ENCODE measurements at regions not wholly inside any gene's neighbourhood (a gene's known extent, or its start where the extent isn't known, plus 50 kb on each side); places are given as distances from the start of the nearest gene placed in this dataset.

DNA sequence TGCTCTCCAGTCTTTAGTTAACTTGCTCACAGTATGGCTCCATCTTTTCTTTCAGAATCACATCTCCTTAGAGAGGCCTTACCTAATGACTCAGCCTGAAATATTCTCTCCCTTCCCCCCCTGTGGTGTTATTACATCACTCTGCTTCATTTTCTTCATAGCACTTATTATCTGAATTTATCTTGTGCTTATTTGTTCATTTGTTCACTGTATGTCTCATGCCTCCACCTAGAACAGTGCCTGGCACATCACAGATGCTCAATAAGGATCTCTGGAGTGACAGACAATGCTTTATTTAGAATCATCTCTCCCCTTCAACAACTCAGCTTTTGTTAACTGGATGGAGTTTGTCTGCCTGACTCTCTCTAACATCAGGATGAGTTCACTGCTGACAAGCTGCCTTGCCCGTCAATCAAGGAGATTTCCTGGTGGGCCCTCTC, 96.6 kb upstream of the MAN1A1 start:
- DNase-seq (no peak), ATAC-seq (peak; percentile 82)
- no peak overlapping the region for H3K27ac Mint-ChIP-seq
- no peak overlapping the region for H3K4me3 Mint-ChIP-seq
- peaks cover 1% of the 10 kb centered on the region for H3K36me3 Mint-ChIP-seq (ENCODE audit: low read depth)
- intact Hi-C loops (cut with DNase I, micrococcal nuclease) = no loop called here
- CTCF ChIA-PET = interaction anchor here (1.8 kb wide), 1 partner anchor 8 kb away, joined by 3 read pairs; no protein-coding TSS in a partner anchor
- POLR2A ChIA-PET = no interaction called here
- peaks cover 2% of the 10 kb centered on the region for H3K9me3 Mint-ChIP-seq (ENCODE audit: low read depth)
- H3K4me1 Mint-ChIP-seq = peaks cover 22% of the 10 kb centered on the region
- H3K27me3 Mint-ChIP-seq = peaks cover 6% of the 10 kb centered on the region

DNA sequence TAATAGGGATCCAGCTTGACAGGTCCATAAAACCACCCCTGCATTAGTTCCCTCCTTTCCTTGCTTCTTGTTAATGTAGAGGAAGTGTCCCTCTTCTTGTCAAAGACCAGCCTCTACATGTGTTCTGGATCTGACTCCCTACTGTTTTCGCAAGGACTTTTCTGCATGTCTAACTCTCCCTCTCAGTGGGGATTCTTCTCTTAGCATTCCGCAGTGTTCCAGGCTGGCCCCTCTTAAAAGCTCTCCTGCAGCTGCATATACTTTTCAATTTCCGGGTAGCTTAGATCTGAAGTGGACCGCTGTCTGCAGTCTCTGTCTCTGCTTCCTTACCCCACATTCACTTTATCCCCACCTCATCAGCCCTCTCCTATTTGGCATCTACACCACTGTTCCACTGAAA, 96.1 kb upstream of the MAN1A1 start:
- no peak for DNase-seq
- intact Hi-C loops (cut with DNase I, micrococcal nuclease) = no loop called here
- ChIA-PET CTCF (interaction anchor here (1.8 kb wide), 1 partner anchor 8 kb away, joined by 3 read pairs; no protein-coding TSS in a partner anchor), POLR2A (no interaction called here)
- ATAC-seq = no peak
- H3K4me1 Mint-ChIP-seq = peaks cover 22% of the 10 kb centered on the region
- peaks cover 2% of the 10 kb centered on the region for H3K9me3 Mint-ChIP-seq (ENCODE audit: low read depth)
- H3K27me3 Mint-ChIP-seq = peaks cover 3% of the 10 kb centered on the region
- H3K4me3 Mint-ChIP-seq = no peak overlapping the region
- H3K27ac Mint-ChIP-seq = no peak overlapping the region
- H3K36me3 Mint-ChIP-seq (ENCODE audit: low read depth) = peaks cover 1% of the 10 kb centered on the region

DNA sequence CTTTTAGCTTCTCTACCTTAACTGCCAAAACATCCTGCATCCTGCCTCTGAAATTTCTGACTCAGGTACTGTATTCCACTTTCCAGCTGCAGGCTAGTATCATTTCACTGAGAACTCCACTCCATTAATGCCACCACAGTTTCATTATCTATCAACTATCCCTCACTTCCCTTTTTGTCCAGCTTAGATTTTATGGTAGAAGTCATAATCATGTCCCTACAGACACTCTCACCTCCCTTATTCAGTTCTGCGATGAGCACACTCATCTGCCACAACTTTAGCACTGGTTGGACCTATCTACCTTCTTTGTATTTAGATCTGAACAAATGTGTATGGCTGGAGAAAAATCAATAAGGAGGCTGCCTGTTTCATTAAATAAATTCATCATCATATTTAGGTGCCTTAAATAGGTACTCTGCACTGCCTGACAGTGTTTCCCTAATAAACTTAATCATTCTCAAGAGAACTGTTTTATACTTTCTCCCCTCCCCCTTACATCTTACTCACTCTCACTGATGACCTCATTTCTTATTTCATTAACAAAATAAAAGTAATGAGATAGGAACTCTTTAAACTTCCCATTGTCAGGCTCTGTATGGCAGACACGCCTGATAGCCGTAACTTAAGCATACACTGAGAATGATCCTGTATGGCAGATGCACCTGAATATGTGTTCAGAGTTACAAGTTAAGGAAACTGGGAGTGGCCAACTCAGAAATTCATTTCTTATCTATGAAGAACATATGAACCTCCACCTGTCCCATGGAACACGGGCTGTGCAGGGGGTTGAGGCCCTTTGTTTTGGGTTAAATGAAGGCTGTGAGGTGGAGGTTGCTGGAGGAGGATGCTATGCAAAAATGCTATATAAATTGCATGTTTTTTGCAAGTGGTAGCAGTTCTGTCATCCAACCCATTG, 95.3 kb upstream of the MAN1A1 start:
- Mint-ChIP-seq H3K4me1 (peaks cover 22% of the 10 kb centered on the region), H3K36me3 (ENCODE audit: low read depth) (peaks cover 1% of the 10 kb centered on the region), H3K4me3 (no peak overlapping the region), H3K9me3 (ENCODE audit: low read depth) (peaks cover 2% of the 10 kb centered on the region), H3K27ac (no peak overlapping the region), H3K27me3 (peaks cover 2% of the 10 kb centered on the region)
- POLR2A ChIA-PET = no interaction called here
- no peak for DNase-seq
- CTCF ChIA-PET = interaction anchor here (1.8 kb wide), 1 partner anchor 9 kb away, joined by 3 read pairs; no protein-coding TSS in a partner anchor
- ATAC-seq = no peak
- intact Hi-C loops (cut with DNase I, micrococcal nuclease) = no loop called here

- no peak overlapping the region for H3K4me3 Mint-ChIP-seq
- peaks cover 2% of the 10 kb centered on the region for H3K9me3 Mint-ChIP-seq (ENCODE audit: low read depth)
- H3K4me1 Mint-ChIP-seq = peaks cover 22% of the 10 kb centered on the region
- no peak for ATAC-seq
- H3K27ac Mint-ChIP-seq = no peak overlapping the region
- intact Hi-C loops (cut with DNase I, micrococcal nuclease) = no loop called here
- peaks cover 1% of the 10 kb centered on the region for H3K36me3 Mint-ChIP-seq (ENCODE audit: low read depth)
- ChIA-PET CTCF (interaction anchor here (1.8 kb wide), 1 partner anchor 10 kb away, joined by 3 read pairs; no protein-coding TSS in a partner anchor), POLR2A (no interaction called here)
- H3K27me3 Mint-ChIP-seq = peaks cover 2% of the 10 kb centered on the region
- DNase-seq = no peak
Measured at GRCh38 chr6:119443993-119444641, 94.6 kb upstream of the MAN1A1 start.

DNA sequence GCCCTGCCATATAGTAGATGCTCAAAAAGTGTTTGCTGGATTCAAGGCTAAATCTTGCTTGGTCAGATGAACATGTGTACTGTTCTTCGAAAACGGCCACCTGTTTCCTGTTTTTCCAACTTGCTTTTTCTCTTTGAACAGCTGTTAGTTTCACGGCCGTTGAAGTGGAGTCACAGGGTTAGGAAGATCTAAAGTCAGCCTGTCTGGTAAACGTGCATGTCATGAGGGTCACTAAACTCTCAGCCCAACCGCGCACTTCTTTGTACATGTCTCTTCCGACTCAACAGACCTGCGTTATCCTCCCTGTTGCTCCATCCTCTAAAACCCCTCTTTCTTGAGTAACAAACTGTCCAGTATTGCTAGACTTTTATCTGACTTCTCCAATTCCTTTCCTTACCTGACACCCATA, 93.2 kb upstream of the MAN1A1 start:
- H3K36me3 Mint-ChIP-seq (ENCODE audit: low read depth) = peaks cover 1% of the 10 kb centered on the region
- ATAC-seq (no peak), DNase-seq (no peak)
- no peak overlapping the region for H3K4me3 Mint-ChIP-seq
- intact Hi-C loops (cut with DNase I, micrococcal nuclease) = no loop called here
- ChIA-PET POLR2A (no interaction called here), CTCF (no interaction called here)
- H3K9me3 Mint-ChIP-seq (ENCODE audit: low read depth) = peaks cover 2% of the 10 kb centered on the region
- H3K27ac Mint-ChIP-seq = no peak overlapping the region
- peaks cover 2% of the 10 kb centered on the region for H3K27me3 Mint-ChIP-seq
- H3K4me1 Mint-ChIP-seq = peaks cover 22% of the 10 kb centered on the region

DNA sequence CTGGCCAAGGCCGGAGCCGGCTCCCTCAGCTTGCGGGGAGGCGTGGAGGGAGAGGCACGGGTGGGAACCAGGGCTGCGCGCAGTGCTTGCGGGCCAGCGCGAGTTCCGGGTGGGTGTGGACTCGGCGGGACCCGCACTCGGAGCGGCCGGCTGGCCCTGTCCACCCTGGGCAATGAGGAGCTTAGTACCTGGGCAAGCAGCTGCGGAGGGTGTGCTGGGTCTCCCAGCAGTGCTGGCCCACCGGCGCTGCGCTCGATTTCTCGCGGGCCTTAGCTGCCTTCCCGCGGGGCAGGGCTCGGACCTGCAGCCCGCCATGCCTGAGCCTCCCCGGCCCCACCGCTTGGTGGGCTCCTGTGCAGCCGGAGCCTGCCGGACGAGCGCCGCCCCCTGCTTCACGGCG, 91.4 kb upstream of the MAN1A1 start:
- ChIA-PET CTCF (no interaction called here), POLR2A (no interaction called here)
- Mint-ChIP-seq H3K9me3 (ENCODE audit: low read depth) (peaks cover 2% of the 10 kb centered on the region), H3K27me3 (peaks cover 2% of the 10 kb centered on the region), H3K36me3 (ENCODE audit: low read depth) (peaks cover 1% of the 10 kb centered on the region), H3K4me3 (no peak overlapping the region), H3K4me1 (peaks cover 12% of the 10 kb centered on the region), H3K27ac (no peak overlapping the region)
- no peak for DNase-seq
- ATAC-seq = no peak
- intact Hi-C loops (cut with DNase I, micrococcal nuclease) = no loop called here

DNA sequence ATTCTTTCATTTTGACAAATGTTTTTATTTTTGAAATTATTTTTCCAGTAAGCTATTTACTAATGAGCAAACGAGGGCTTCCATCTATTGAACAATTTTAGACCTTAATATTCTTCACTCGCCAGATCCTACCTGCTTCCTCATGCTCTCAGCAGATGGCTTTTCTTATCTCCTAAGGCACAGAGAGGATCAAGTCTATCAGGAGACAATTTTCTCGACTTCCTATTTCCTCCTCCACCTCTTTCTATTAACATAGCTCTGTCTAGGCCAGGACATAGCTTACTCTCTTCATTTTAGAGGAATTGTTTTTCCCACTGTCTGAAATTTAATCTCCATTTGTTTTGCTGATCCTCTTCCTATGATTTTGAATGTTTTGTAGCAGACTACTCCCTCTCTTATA, 87.0 kb upstream of the MAN1A1 start:
- H3K4me1 Mint-ChIP-seq = no peaks in the 10 kb centered on the region
- H3K9me3 Mint-ChIP-seq (ENCODE audit: low read depth) = no peaks in the 10 kb centered on the region
- DNase-seq = no peak
- ATAC-seq = no peak
- no peaks in the 10 kb centered on the region for H3K36me3 Mint-ChIP-seq (ENCODE audit: low read depth)
- H3K4me3 Mint-ChIP-seq = no peak overlapping the region
- CTCF ChIA-PET = no interaction called here
- intact Hi-C loops (cut with DNase I, micrococcal nuclease) = no loop called here
- H3K27ac Mint-ChIP-seq = no peak overlapping the region
- no peaks in the 10 kb centered on the region for H3K27me3 Mint-ChIP-seq
- POLR2A ChIA-PET = no interaction called here

GRCh38 chr6:119431799-119432198, 82.2 kb upstream of the MAN1A1 start:
- ATAC-seq = no peak
- intact Hi-C loops (cut with DNase I, micrococcal nuclease) = no loop called here
- H3K4me1 Mint-ChIP-seq = no peaks in the 10 kb centered on the region
- H3K27ac Mint-ChIP-seq = no peak overlapping the region
- POLR2A ChIA-PET = no interaction called here
- no peaks in the 10 kb centered on the region for H3K27me3 Mint-ChIP-seq
- no peak for DNase-seq
- CTCF ChIA-PET = no interaction called here
- no peak overlapping the region for H3K4me3 Mint-ChIP-seq
- H3K36me3 Mint-ChIP-seq (ENCODE audit: low read depth) = no peaks in the 10 kb centered on the region
- no peaks in the 10 kb centered on the region for H3K9me3 Mint-ChIP-seq (ENCODE audit: low read depth)

DNA sequence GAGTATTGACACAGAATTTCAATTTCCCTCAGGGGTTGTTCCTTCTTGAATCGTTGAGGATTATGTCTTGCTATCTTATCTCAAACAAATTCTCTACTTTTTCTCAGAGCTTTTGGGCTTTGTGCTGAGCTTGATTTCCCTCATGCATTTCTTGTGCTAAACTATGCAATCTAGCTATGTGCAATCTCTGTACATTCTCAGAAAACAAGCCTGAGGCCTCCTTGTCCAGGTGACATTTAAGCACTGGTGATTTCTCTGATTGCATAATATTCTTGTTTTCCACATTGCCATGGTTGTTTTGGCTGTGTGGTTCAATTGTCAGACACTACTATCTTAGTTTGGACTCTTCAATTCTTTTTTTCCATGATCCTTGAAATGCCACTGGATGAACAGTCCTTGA, 81.2 kb upstream of the MAN1A1 start:
- no peak overlapping the region for H3K4me3 Mint-ChIP-seq
- POLR2A ChIA-PET = no interaction called here
- H3K36me3 Mint-ChIP-seq (ENCODE audit: low read depth) = no peaks in the 10 kb centered on the region
- no peak for ATAC-seq
- H3K27ac Mint-ChIP-seq = no peak overlapping the region
- H3K4me1 Mint-ChIP-seq = no peaks in the 10 kb centered on the region
- no peaks in the 10 kb centered on the region for H3K27me3 Mint-ChIP-seq
- H3K9me3 Mint-ChIP-seq (ENCODE audit: low read depth) = no peaks in the 10 kb centered on the region
- CTCF ChIA-PET = no interaction called here
- no peak for DNase-seq
- intact Hi-C loops (cut with DNase I, micrococcal nuclease) = no loop called here

DNA sequence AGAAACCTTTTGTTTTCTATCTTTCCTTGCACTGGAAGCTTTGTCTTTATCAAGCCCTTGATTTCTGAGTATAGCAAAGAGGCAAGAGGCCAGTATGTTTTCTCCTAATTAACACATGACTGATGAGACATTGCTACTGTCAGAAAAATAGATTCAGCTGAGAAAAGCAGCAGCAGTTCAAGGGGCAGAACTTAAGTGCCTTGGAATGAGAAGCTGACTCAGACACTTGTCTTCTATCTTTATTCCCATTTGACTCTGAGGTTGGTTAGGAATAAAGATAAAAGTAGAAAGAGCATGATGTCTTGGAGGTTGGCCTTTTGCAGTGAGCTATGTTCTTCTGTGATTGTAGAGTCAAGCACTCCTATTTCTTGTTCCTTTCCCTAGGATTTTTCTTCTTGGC, 79.1 kb upstream of the MAN1A1 start:
- Mint-ChIP-seq H3K36me3 (ENCODE audit: low read depth) (no peaks in the 10 kb centered on the region), H3K9me3 (ENCODE audit: low read depth) (peaks cover 2% of the 10 kb centered on the region), H3K4me1 (no peaks in the 10 kb centered on the region), H3K27me3 (no peaks in the 10 kb centered on the region), H3K27ac (no peak overlapping the region), H3K4me3 (no peak overlapping the region)
- DNase-seq (no peak), ATAC-seq (no peak)
- intact Hi-C loops (cut with DNase I, micrococcal nuclease) = no loop called here
- ChIA-PET CTCF (interaction anchor here (0.7 kb wide), 1 partner anchor 231 kb away, joined by 3 read pairs; no protein-coding TSS in a partner anchor), POLR2A (no interaction called here)

- POLR2A ChIA-PET = no interaction called here
- H3K27ac Mint-ChIP-seq = no peak overlapping the region
- ATAC-seq (no peak), DNase-seq (no peak)
- intact Hi-C loops (cut with DNase I, micrococcal nuclease) = no loop called here
- no peak overlapping the region for H3K4me3 Mint-ChIP-seq
- no peaks in the 10 kb centered on the region for H3K4me1 Mint-ChIP-seq
- no peaks in the 10 kb centered on the region for H3K36me3 Mint-ChIP-seq (ENCODE audit: low read depth)
- H3K9me3 Mint-ChIP-seq (ENCODE audit: low read depth) = peaks cover 6% of the 10 kb centered on the region
- CTCF ChIA-PET = interaction anchor here (0.5 to 1.1 kb wide), 3 partner anchors 19 to 1399 kb away, joined by 3 read pairs; no protein-coding TSS in a partner anchor
- no peaks in the 10 kb centered on the region for H3K27me3 Mint-ChIP-seq
Measured at GRCh38 chr6:119426619-119427018, 77.1 kb upstream of the MAN1A1 start.

DNA sequence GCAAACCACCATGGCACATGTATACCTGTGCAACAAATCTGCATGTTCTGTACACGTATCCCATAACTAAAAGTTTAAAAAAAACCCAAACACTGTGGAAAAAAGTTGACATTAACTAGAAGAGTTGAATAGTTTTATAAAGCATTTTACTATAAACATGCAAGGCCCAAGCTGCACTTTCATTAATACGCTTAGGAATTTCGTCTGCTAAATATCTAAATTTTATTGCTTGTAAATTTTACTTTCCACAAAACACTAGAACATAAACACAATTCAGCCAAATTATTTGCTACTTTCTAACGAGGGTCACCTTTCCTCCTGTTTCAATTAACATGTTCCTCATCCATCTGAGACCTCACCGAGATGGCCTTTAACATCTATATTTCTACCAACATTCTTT, 74.4 kb upstream of the MAN1A1 start:
- POLR2A ChIA-PET = no interaction called here
- Mint-ChIP-seq H3K27me3 (no peaks in the 10 kb centered on the region), H3K27ac (no peak overlapping the region), H3K9me3 (ENCODE audit: low read depth) (peaks cover 27% of the 10 kb centered on the region), H3K4me1 (no peaks in the 10 kb centered on the region), H3K36me3 (ENCODE audit: low read depth) (no peaks in the 10 kb centered on the region), H3K4me3 (no peak overlapping the region)
- intact Hi-C loops (cut with DNase I, micrococcal nuclease) = no loop called here
- ATAC-seq (no peak), DNase-seq (no peak)
- CTCF ChIA-PET = no interaction called here
